ENCODE measurements at regions not wholly inside any gene's neighbourhood (a gene's known extent, or its start where the extent isn't known, plus 50 kb on each side); places are given as distances from the start of the nearest gene placed in this dataset.

DNA sequence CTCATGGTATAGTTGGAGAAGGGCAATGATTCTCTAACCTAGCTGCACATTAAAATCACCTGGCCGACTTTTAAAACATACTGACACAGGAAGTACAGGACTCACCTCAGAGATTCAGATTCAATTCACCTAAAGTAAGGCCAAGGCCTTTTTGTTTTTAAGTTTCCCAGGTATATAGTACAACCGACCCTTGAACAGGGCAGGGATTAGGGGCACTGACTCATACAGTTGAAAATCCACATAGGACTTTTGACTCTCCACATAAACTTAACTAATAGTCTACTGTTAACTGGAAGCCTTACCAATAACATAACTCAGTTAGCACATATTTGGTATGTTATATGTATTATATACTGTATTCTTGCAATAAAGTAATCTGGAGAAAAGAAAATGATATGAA lies 129.5 kb upstream of the ABI3BP start:
- Histone ChIP-seq H3K4me3 (ENCODE audit: insufficient read depth, low read length) (no peak overlapping the region), H2AFZ (ENCODE audit: low read length) (no peak overlapping the region), H3K27ac (ENCODE audit: low read depth, low read length) (no peak overlapping the region), H3K9me3 (ENCODE audit: low read depth, low read length) (no peaks in the 10 kb centered on the region), H4K20me1 (ENCODE audit: insufficient read depth, low read length) (no peaks in the 10 kb centered on the region), H3K79me2 (ENCODE audit: insufficient read depth, low read length) (no peaks in the 10 kb centered on the region), H3K36me3 (ENCODE audit: insufficient read depth, low read length) (no peaks in the 10 kb centered on the region), H3K4me1 (ENCODE audit: insufficient read depth, low read length) (peaks cover 15% of the 10 kb centered on the region), H3K4me2 (ENCODE audit: insufficient read depth, low read length) (no peak overlapping the region), H3K27me3 (ENCODE audit: insufficient read depth, low read length) (no peaks in the 10 kb centered on the region)
- DNase-seq (ENCODE audit: insufficient read length, low spot score, missing footprints): no peak
- TF ChIP-seq, protein P1, sequence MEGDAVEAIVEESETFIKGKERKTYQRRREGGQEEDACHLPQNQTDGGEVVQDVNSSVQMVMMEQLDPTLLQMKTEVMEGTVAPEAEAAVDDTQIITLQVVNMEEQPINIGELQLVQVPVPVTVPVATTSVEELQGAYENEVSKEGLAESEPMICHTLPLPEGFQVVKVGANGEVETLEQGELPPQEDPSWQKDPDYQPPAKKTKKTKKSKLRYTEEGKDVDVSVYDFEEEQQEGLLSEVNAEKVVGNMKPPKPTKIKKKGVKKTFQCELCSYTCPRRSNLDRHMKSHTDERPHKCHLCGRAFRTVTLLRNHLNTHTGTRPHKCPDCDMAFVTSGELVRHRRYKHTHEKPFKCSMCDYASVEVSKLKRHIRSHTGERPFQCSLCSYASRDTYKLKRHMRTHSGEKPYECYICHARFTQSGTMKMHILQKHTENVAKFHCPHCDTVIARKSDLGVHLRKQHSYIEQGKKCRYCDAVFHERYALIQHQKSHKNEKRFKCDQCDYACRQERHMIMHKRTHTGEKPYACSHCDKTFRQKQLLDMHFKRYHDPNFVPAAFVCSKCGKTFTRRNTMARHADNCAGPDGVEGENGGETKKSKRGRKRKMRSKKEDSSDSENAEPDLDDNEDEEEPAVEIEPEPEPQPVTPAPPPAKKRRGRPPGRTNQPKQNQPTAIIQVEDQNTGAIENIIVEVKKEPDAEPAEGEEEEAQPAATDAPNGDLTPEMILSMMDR (IDR thresholded peaks at IDR 0.05; ENCODE audit: extremely low read depth, low read depth, low read length): no peak

DNA sequence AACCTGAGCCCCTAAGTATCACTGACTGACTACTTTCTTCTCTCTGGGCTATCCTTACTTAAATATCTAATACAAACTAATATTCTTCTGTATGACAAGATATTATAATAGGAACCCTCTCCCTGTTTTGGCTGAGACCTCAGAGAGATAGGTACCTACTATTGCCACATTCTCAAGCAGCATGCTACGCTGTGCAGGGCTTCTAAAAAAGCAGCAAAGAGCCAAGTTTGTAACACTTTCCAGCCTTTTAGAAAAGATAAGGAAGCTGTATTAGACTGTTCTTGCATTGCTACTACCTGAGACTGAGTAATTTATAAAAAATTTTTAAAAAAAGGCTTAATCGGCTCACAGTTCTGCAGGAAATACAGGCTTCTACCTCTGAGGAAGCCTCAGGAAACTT lies 126.8 kb upstream of the ABI3BP start:
- TF ChIP-seq, protein P1 (IDR thresholded peaks at IDR 0.05; ENCODE audit: extremely low read depth, low read depth, low read length): no peak
- DNase-seq (ENCODE audit: insufficient read length, low spot score, missing footprints): peak; percentile 44

DNA sequence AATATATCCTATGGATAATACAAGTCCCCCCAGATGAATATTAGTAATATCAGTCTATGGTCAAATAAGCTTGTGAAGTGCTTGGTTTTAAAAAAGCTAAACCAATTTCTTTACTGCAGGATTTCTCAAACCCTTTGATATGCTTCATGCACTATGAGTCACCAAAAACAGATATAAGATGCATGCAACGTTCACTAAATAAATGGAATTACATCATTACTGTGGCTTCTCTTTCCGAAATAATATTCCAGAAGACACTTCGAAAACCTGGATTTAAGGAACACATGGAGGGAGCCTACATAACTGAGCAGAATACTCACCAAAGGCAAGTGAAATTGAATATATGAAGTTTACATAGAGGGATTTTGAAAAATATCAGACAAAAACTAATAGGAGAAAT lies 126.3 kb upstream of the ABI3BP start:
- H2AFZ ChIP-seq (ENCODE audit: low read length): peak overlapping the region; percentile 28
- DNase-seq (ENCODE audit: insufficient read length, low spot score, missing footprints): peak; percentile 8
- H3K4me2 ChIP-seq (ENCODE audit: insufficient read depth, low read length): peak overlapping the region; percentile 11
- H3K27me3 ChIP-seq (ENCODE audit: insufficient read depth, low read length): no peaks in the 10 kb centered on the region
- TF ChIP-seq, protein P1 (IDR thresholded peaks at IDR 0.05; ENCODE audit: extremely low read depth, low read depth, low read length): no peak
- peaks cover 15% of the 10 kb centered on the region for H3K4me1 ChIP-seq (ENCODE audit: insufficient read depth, low read length)
- H3K4me3 ChIP-seq (ENCODE audit: insufficient read depth, low read length): no peak overlapping the region
- no peaks in the 10 kb centered on the region for H3K36me3 ChIP-seq (ENCODE audit: insufficient read depth, low read length)
- H3K9me3 ChIP-seq (ENCODE audit: low read depth, low read length): no peaks in the 10 kb centered on the region
- peak overlapping the region; percentile 23 for H3K27ac ChIP-seq (ENCODE audit: low read depth, low read length)
- H3K79me2 ChIP-seq (ENCODE audit: insufficient read depth, low read length): no peaks in the 10 kb centered on the region
- no peaks in the 10 kb centered on the region for H4K20me1 ChIP-seq (ENCODE audit: insufficient read depth, low read length)

More for the DNA sequence above, 126.8 kb upstream of the ABI3BP start:
- H3K9me3 ChIP-seq (ENCODE audit: low read depth, low read length): no peaks in the 10 kb centered on the region
- no peaks in the 10 kb centered on the region for H3K36me3 ChIP-seq (ENCODE audit: insufficient read depth, low read length)
- H3K27me3 ChIP-seq (ENCODE audit: insufficient read depth, low read length): no peaks in the 10 kb centered on the region
- H3K4me3 ChIP-seq (ENCODE audit: insufficient read depth, low read length): no peak overlapping the region
- peak overlapping the region; percentile 11 for H3K4me2 ChIP-seq (ENCODE audit: insufficient read depth, low read length)
- H4K20me1 ChIP-seq (ENCODE audit: insufficient read depth, low read length): no peaks in the 10 kb centered on the region
- peak overlapping the region; percentile 23 for H3K27ac ChIP-seq (ENCODE audit: low read depth, low read length)
- peaks cover 15% of the 10 kb centered on the region for H3K4me1 ChIP-seq (ENCODE audit: insufficient read depth, low read length)
- H3K79me2 ChIP-seq (ENCODE audit: insufficient read depth, low read length): no peaks in the 10 kb centered on the region
- H2AFZ ChIP-seq (ENCODE audit: low read length): peak overlapping the region; percentile 28

DNA sequence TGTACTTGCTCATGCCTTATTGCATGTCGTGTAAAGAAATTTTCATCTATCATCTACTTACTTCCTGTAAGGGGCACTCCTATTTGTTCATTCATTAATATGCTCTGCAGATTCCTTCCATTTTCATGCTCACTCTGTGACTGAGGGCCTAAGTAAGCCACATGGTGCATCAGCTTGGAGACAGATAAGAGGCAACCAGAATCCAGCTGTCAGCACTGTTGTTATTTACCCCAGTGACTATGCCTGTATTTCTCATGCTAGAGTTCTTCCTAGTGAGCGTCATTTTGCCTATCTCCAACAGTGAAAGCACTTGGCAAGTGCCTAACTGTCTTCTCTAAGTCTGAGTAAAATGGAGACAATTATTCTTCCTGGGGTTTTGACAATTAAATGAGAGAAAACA lies 124.8 kb upstream of the ABI3BP start:
- Histone ChIP-seq H3K36me3 (ENCODE audit: insufficient read depth, low read length) (no peaks in the 10 kb centered on the region), H2AFZ (ENCODE audit: low read length) (peak overlapping the region; percentile 48), H3K27ac (ENCODE audit: low read depth, low read length) (no peak overlapping the region), H3K4me3 (ENCODE audit: insufficient read depth, low read length) (no peak overlapping the region), H4K20me1 (ENCODE audit: insufficient read depth, low read length) (no peaks in the 10 kb centered on the region), H3K4me1 (ENCODE audit: insufficient read depth, low read length) (peaks cover 15% of the 10 kb centered on the region), H3K27me3 (ENCODE audit: insufficient read depth, low read length) (no peaks in the 10 kb centered on the region), H3K9me3 (ENCODE audit: low read depth, low read length) (no peaks in the 10 kb centered on the region), H3K4me2 (ENCODE audit: insufficient read depth, low read length) (no peak overlapping the region), H3K79me2 (ENCODE audit: insufficient read depth, low read length) (no peaks in the 10 kb centered on the region)
- no peak for DNase-seq (ENCODE audit: insufficient read length, low spot score, missing footprints)
- TF ChIP-seq, protein P1 (IDR thresholded peaks at IDR 0.05; ENCODE audit: extremely low read depth, low read depth, low read length): no peak

Measured in osteoblast (primary cell).